ENCODE measurements at regions not wholly inside any gene's neighbourhood (a gene's known extent, or its start where the extent isn't known, plus 50 kb on each side); places are given as distances from the start of the nearest gene placed in this dataset.

DNA sequence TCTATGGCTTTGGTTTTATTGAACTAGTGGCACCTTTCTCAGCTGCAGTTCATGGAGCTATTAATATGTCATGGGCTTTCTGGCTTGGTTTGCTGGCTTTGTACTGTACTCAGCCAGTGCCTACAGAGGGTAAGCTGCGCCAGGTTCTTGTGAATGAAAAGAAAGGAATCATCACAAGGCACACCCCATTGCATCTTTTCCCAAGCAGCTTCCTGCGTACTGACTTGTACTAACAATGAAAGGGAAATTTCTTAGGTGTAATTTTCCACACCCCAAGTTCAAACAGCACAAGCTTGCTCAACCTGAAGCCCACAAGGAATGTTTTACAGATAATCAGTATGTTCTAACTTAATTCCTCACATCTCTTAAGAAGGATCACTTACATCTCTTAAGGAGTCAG, 78.0 kb upstream of the TNFSF18 start:
- H3K27ac ChIP-seq, result no peak overlapping the region
- no peak for TF ChIP-seq CTCF (IDR thresholded peaks at IDR 0.05; ENCODE audit: low read depth, low read length, missing control alignments)
- no peaks in the 10 kb centered on the region for H3K27me3 ChIP-seq (replicated peaks)
- no peak overlapping the region for H3K4me3 ChIP-seq (ENCODE audit: low read depth, low read length)
- H3K36me3 ChIP-seq (replicated peaks), result no peaks in the 10 kb centered on the region
- in situ Hi-C loops (cut with HindIII; ENCODE audit: low pct_ligation_motif_present, low sequenced_read_pairs), result no loop called here
- DNase-seq, result no peak

GRCh38 chr1:173127369-173128307, 76.9 kb upstream of the TNFSF18 start:
- in situ Hi-C loops (cut with HindIII; ENCODE audit: low pct_ligation_motif_present, low sequenced_read_pairs), result no loop called here
- no peaks in the 10 kb centered on the region for H3K36me3 ChIP-seq (replicated peaks)
- H3K27ac ChIP-seq, result no peak overlapping the region
- no peak for TF ChIP-seq CTCF (IDR thresholded peaks at IDR 0.05; ENCODE audit: low read depth, low read length, missing control alignments)
- no peak for DNase-seq
- no peaks in the 10 kb centered on the region for H3K27me3 ChIP-seq (replicated peaks)
- H3K4me3 ChIP-seq (ENCODE audit: low read depth, low read length), result no peak overlapping the region

DNA sequence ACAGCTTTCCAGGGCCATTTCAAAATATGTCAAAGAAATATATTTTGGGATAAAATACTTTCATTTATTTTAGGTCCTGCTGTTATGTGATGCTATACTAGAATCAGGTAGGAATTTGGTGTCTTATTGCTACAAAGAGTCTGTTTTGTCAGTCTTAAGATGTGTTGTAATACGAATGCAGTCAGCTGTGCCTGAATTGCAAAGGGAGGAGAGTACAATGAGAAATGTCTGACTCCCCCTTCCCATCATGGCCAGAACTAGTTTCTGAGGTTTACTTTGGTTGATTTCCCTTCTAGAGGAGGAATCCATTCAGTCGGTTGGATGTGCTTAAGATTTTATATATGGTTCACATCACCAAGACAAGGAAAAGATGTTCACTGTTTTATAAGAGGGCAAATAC, 75.7 kb upstream of the TNFSF18 start:
- no peak for DNase-seq
- H3K27me3 ChIP-seq (replicated peaks), result no peaks in the 10 kb centered on the region
- in situ Hi-C loops (cut with HindIII; ENCODE audit: low pct_ligation_motif_present, low sequenced_read_pairs), result no loop called here

DNA sequence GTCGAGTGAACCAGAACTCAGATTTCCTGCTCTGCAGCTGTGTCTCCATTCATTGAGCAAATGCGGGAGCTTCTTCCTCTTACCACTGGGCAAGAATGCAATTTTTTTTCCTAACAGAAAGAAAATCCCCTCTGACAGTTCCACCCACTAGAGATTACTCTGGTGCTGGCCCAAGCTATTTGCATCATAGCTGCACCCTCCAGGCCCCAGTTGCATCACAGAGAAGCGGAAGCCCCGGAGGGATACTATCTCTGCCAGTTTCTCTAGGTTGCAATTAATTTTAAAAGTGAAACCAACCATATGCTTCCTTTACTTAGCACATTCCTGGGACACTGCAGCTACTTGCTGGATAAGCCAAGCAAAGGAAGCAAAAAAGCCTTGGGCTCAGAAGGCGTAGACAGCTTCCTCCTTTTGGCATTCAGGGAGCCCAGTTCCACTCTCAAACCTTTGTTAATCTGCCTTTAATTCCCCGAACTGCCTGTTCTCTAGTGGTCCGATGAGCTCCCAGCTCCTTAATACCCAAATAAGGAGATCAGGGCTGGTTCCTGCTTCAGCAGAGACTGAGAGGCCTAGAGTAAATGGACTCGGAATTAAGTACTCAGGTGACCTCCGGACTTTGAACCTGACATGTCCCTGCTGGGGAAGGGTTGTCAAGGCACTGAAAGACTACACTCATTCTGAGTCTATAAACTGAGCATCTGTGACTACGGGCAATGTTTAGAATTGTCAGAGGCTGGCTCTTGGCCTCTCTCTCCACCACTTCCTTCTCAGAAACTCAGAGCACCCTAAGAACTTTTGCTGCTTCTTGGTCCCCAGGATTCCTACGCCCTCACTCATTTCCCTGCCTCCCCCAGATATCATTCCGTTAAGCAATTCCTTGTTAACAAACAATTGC, 72.5 kb upstream of the TNFSF18 start:
- in situ Hi-C loops (cut with HindIII; ENCODE audit: low pct_ligation_motif_present, low sequenced_read_pairs), result no loop called here
- Histone ChIP-seq H3K27ac (peak overlapping the region; percentile 62), H3K36me3 (replicated peaks) (no peaks in the 10 kb centered on the region), H3K27me3 (replicated peaks) (no peaks in the 10 kb centered on the region), H3K4me3 (ENCODE audit: low read depth, low read length) (no peak overlapping the region)
- no peak for TF ChIP-seq CTCF (IDR thresholded peaks at IDR 0.05; ENCODE audit: low read depth, low read length, missing control alignments)
- DNase-seq, result peak; percentile 79

More for the DNA sequence above, 75.7 kb upstream of the TNFSF18 start:
- H3K27ac ChIP-seq, result no peak overlapping the region
- no peak for TF ChIP-seq CTCF (IDR thresholded peaks at IDR 0.05; ENCODE audit: low read depth, low read length, missing control alignments)
- H3K36me3 ChIP-seq (replicated peaks), result no peaks in the 10 kb centered on the region
- H3K4me3 ChIP-seq (ENCODE audit: low read depth, low read length), result no peak overlapping the region

GRCh38 chr1:173122344-173122935, 71.7 kb upstream of the TNFSF18 start:
- in situ Hi-C loops (cut with HindIII; ENCODE audit: low pct_ligation_motif_present, low sequenced_read_pairs), result no loop called here
- TF ChIP-seq CTCF (IDR thresholded peaks at IDR 0.05; ENCODE audit: low read depth, low read length, missing control alignments), result no peak
- DNase-seq, result no peak
- Histone ChIP-seq H3K27ac (peak overlapping the region; percentile 62), H3K4me3 (ENCODE audit: low read depth, low read length) (no peak overlapping the region), H3K36me3 (replicated peaks) (no peaks in the 10 kb centered on the region), H3K27me3 (replicated peaks) (no peaks in the 10 kb centered on the region)

Measured in brain microvascular endothelial cell (primary cell).